ENCODE measurements at regions not wholly inside any gene's neighbourhood (a gene's known extent, or its start where the extent isn't known, plus 50 kb on each side); places are given as distances from the start of the nearest gene placed in this dataset.

DNA sequence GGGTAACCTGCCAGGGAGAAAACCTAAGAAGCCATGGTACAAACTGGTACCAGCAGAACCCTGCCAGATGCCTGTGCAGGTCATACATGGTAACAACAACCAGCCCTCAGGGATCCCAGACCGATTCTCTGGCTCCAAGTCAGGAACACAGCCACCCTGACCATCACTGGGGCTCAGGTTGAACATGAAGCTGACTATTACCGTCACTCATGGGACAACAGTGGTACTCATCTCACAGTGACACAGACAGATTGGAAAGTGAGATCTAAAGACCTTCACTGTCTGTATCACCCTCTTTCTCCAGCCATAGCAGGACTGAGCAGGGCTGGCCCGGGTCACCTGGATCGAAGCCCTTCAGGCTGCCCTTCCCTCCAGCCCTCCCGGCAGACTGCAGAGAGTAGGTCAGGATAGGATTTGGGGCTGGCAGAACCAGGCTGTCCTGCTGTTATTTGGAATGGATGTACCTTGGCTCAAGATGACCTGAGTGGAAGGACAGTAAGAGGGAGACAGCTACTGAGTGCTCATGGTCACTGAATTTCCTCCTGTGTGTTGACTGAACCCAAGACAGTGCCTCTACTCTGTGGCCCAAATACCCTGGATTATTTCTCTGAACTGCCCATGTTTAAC lies 94.7 kb downstream of the GGTLC2 start:
- H3K36me3 ChIP-seq: no peaks in the 10 kb centered on the region
- no peak for DNase-seq
- no peaks in the 10 kb centered on the region for H3K9me3 ChIP-seq
- no peaks in the 10 kb centered on the region for H3K4me1 ChIP-seq
- H3K27ac ChIP-seq: no peak overlapping the region
- no peaks in the 10 kb centered on the region for H3K27me3 ChIP-seq
- no peak overlapping the region for H3K4me3 ChIP-seq
- TF ChIP-seq, protein P1, sequence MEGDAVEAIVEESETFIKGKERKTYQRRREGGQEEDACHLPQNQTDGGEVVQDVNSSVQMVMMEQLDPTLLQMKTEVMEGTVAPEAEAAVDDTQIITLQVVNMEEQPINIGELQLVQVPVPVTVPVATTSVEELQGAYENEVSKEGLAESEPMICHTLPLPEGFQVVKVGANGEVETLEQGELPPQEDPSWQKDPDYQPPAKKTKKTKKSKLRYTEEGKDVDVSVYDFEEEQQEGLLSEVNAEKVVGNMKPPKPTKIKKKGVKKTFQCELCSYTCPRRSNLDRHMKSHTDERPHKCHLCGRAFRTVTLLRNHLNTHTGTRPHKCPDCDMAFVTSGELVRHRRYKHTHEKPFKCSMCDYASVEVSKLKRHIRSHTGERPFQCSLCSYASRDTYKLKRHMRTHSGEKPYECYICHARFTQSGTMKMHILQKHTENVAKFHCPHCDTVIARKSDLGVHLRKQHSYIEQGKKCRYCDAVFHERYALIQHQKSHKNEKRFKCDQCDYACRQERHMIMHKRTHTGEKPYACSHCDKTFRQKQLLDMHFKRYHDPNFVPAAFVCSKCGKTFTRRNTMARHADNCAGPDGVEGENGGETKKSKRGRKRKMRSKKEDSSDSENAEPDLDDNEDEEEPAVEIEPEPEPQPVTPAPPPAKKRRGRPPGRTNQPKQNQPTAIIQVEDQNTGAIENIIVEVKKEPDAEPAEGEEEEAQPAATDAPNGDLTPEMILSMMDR (IDR thresholded peaks at IDR 0.05): no peak
- TF ChIP-seq POLR2A (IDR thresholded peaks at IDR 0.05): no peak

- H3K4me1 ChIP-seq: no peaks in the 10 kb centered on the region
- H3K9me3 ChIP-seq: no peaks in the 10 kb centered on the region
- no peak overlapping the region for H3K4me3 ChIP-seq
- no peak overlapping the region for H3K27ac ChIP-seq
- H3K27me3 ChIP-seq: no peaks in the 10 kb centered on the region
- H3K36me3 ChIP-seq: no peaks in the 10 kb centered on the region
- DNase-seq: no peak
- TF ChIP-seq, protein P1 (IDR thresholded peaks at IDR 0.05): no peak
- no peak for TF ChIP-seq POLR2A (IDR thresholded peaks at IDR 0.05)
These were observed 96.3 kb downstream of the GGTLC2 start for GRCh38 chr22:22740560-22741276.

DNA sequence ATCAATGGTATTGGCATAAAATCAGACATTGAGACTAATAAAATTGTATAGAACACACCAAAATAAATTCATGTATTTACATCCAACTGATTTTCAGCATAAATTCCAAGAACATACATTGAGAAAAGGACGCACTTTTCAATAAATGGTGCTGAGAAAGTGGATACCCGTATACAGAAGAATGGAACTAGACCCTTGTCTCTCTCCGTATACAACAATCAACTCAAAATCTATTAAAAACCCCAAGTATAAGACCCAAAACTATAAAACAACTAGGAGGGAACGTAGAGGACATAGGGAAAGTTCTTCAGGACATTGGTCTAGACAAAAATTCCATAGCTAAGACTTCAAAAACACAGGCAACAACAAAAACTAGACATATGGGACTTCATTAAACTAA lies 97.4 kb downstream of the GGTLC2 start:
- no peaks in the 10 kb centered on the region for H3K36me3 ChIP-seq
- TF ChIP-seq POLR2A (IDR thresholded peaks at IDR 0.05): no peak
- TF ChIP-seq, protein P1 (IDR thresholded peaks at IDR 0.05): no peak
- no peak for DNase-seq
- H3K4me1 ChIP-seq: no peaks in the 10 kb centered on the region
- H3K27me3 ChIP-seq: no peaks in the 10 kb centered on the region
- no peak overlapping the region for H3K4me3 ChIP-seq
- H3K27ac ChIP-seq: no peak overlapping the region
- no peaks in the 10 kb centered on the region for H3K9me3 ChIP-seq

DNA sequence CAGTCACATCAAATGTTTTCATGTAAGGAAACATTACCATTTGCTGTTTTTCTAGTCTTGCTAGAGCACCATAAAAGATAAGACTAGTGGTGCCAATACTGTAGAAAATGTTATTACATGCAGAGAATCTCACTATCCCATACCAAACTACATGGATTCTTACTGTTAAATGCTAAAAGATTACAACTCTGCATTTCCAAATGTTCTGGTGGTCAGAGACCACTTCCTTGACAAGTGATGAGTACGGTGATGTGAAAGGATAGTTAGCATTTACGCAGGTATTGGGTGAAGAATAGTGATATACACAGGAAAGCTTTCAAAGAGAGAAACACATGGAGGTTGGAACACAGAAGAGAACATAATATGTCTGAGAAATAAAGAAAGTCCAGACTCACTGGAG lies 98.2 kb downstream of the GGTLC2 start:
- H3K9me3 ChIP-seq: no peaks in the 10 kb centered on the region
- no peak overlapping the region for H3K4me3 ChIP-seq
- TF ChIP-seq, protein P1 (IDR thresholded peaks at IDR 0.05): no peak
- TF ChIP-seq POLR2A (IDR thresholded peaks at IDR 0.05): no peak
- no peak overlapping the region for H3K27ac ChIP-seq
- H3K36me3 ChIP-seq: no peaks in the 10 kb centered on the region
- H3K27me3 ChIP-seq: no peaks in the 10 kb centered on the region
- no peaks in the 10 kb centered on the region for H3K4me1 ChIP-seq
- no peak for DNase-seq

DNA sequence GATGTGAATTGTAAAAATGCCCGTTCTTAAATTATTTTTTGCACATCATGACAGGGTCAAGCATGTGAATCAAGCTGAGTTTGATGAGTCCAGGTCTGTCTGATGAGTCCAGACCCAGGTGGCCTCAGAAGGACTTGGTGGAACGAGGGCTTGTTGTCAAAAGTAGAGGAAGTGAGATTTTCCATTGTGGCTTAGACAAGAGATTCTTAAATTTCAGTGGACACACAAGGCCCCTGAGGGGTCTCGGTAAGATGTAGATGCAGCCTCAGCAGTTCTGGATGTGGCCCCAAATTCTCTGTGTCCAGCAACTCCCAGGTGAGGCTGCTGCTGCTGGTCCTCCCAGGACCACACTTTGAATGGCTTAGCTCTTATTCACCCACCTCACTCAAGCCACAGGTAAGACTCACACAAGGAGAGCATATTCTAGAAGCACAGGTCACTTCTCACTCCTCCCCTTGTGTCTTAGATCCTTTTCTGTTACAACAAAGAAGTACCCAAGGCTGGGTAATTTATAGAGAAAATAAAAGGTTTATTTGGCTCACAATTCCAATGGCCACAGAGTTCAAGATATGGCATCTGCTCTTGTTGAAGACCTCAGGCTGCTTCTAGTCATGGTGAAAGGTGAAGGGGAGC lies 98.8 kb downstream of the GGTLC2 start:
- Histone ChIP-seq H3K4me3 (no peak overlapping the region), H3K27ac (no peak overlapping the region), H3K36me3 (no peaks in the 10 kb centered on the region), H3K27me3 (no peaks in the 10 kb centered on the region), H3K9me3 (no peaks in the 10 kb centered on the region), H3K4me1 (no peaks in the 10 kb centered on the region)
- TF ChIP-seq, protein P1 (IDR thresholded peaks at IDR 0.05): no peak
- TF ChIP-seq POLR2A (IDR thresholded peaks at IDR 0.05): no peak
- DNase-seq: no peak

Data from Peyer's patch (tissue), 4 donors.